HEK293 (cell line): ENCODE measurements at regions not wholly inside any gene's neighbourhood (a gene's known extent, or its start where the extent isn't known, plus 50 kb on each side); places are given as distances from the start of the nearest gene placed in this dataset.

ENCODE experiments used
- CTCF ChIA-PET: fragments of 350-600 bp; formaldehyde crosslinking; extraction: SDS; loops from one replicate; lab custom pipeline; 2021; ENCODE audit warnings: antibody characterized with exemption; lab: Yijun Ruan, JAX
- POLR2A ChIA-PET: fragments of 300-600 bp; formaldehyde crosslinking; extraction: SDS; loops from one replicate; lab custom pipeline; 2020; ENCODE audit warnings: antibody characterized with exemption, inconsistent platforms; lab: Yijun Ruan, JAX
- H3K27ac ChIP-seq: fragments of 200-500 bp; sonication (Bioruptor generic); 2 replicates; pipeline ENCODE4 v1.5.1; 2014; ENCODE audit warnings: low read depth, low read length, control low read depth, inconsistent platforms; ENCODE audit errors: extremely low read depth
- H3K36me3 ChIP-seq, 2 experiments: fragments of 200-500 bp in 1 of 2; sonication (Bioruptor generic) in 1 of 2; 1 replicate in 1 of 2; 2 replicates in 1 of 2; pipeline ENCODE4 v1.5.1; 2014 to 2017; ENCODE audit warnings: inconsistent platforms in 2 of 2, low read length in 2 of 2; ENCODE audit not compliant: control insufficient read depth in 2 of 2, insufficient read depth in 1 of 2
- H3K4me1 ChIP-seq: fragments of 200-500 bp; sonication (Bioruptor generic); 2 replicates; pipeline ENCODE4 v1.5.1; 2014; ENCODE audit warnings: mild to moderate bottlenecking, low read length, inconsistent platforms; ENCODE audit not compliant: control insufficient read depth, insufficient read depth
- H3K4me3 ChIP-seq: 2 replicates; pipeline ENCODE4 v1.5.1; 2011; ENCODE audit warnings: low read depth, mild to moderate bottlenecking, control low read depth, low read length, moderate library complexity
- H3K9me3 ChIP-seq: fragments of 200-500 bp; sonication (Bioruptor generic); 2 replicates; pipeline ENCODE4 v1.5.1; 2014; ENCODE audit warnings: low read depth, low read length, inconsistent platforms; ENCODE audit not compliant: control insufficient read depth, insufficient read depth
- ELK4 ChIP-seq: IDR thresholded peaks from 2 replicates; pipeline ENCODE4 v1.6.1; 2011; ENCODE audit warnings: mild to moderate bottlenecking, low read depth, low read length, borderline replicate concordance
- FEZF1 ChIP-seq: fragments of 450-650 bp; formaldehyde crosslinking; IDR thresholded peaks from 2 replicates; pipeline ENCODE4 v1.5.1; 2016; ENCODE audit warnings: missing biosample characterization, missing genetic modification characterization
- GFI1B ChIP-seq: fragments of 450-650 bp; formaldehyde crosslinking; IDR thresholded peaks from 2 replicates; pipeline ENCODE4 v1.5.1; 2016; ENCODE audit warnings: missing biosample characterization, missing genetic modification characterization
- OSR2 ChIP-seq: fragments of 450-650 bp; formaldehyde crosslinking; IDR thresholded peaks from 2 replicates; pipeline ENCODE4 v1.5.1; 2016; ENCODE audit warnings: missing biosample characterization, missing genetic modification characterization
- PRDM2 ChIP-seq: fragments of 450-650 bp; formaldehyde crosslinking; IDR thresholded peaks from 2 replicates; pipeline ENCODE4 v1.5.1; 2016; ENCODE audit warnings: missing biosample characterization, missing genetic modification characterization, borderline replicate concordance
- ZBTB1 ChIP-seq: fragments of 450-650 bp; formaldehyde crosslinking; IDR thresholded peaks from 2 replicates; pipeline ENCODE4 v1.5.1; 2016; ENCODE audit warnings: missing biosample characterization, missing genetic modification characterization
- ZNF202 ChIP-seq: fragments of 450-650 bp; formaldehyde crosslinking; IDR thresholded peaks from 2 replicates; pipeline ENCODE4 v1.5.1; 2016; ENCODE audit warnings: missing biosample characterization, missing genetic modification characterization, borderline replicate concordance
- ZNF221 ChIP-seq: fragments of 450-650 bp; formaldehyde crosslinking; IDR thresholded peaks from 2 replicates; pipeline ENCODE4 v1.5.1; 2017; ENCODE audit warnings: missing biosample characterization, missing genetic modification characterization, borderline replicate concordance
- ZNF223 ChIP-seq: fragments of 450-650 bp; formaldehyde crosslinking; IDR thresholded peaks from 2 replicates; pipeline ENCODE4 v1.5.1; 2016; ENCODE audit warnings: missing biosample characterization, missing genetic modification characterization
- ZNF341 ChIP-seq: fragments of 450-650 bp; formaldehyde crosslinking; IDR thresholded peaks from 2 replicates; pipeline ENCODE4; 2016; ENCODE audit warnings: low read depth, missing biosample characterization, missing genetic modification characterization
- ZNF366 ChIP-seq: fragments of 450-650 bp; formaldehyde crosslinking; conservative IDR thresholded peaks from 2 replicates; pipeline ENCODE4 v1.5.1; 2016; ENCODE audit warnings: missing biosample characterization, missing genetic modification characterization
- ZNF623 ChIP-seq: fragments of 450-650 bp; formaldehyde crosslinking; IDR thresholded peaks from 2 replicates; pipeline ENCODE4 v1.5.1; 2016; ENCODE audit warnings: missing biosample characterization, missing genetic modification characterization
- ZNF624 ChIP-seq: fragments of 450-650 bp; formaldehyde crosslinking; IDR thresholded peaks from 2 replicates; pipeline ENCODE4 v1.5.1; 2017; ENCODE audit warnings: missing biosample characterization, missing genetic modification characterization
- ZNF664 ChIP-seq: fragments of 450-650 bp; formaldehyde crosslinking; IDR thresholded peaks from 2 replicates; pipeline ENCODE4 v1.5.1; 2016; ENCODE audit warnings: missing biosample characterization, missing genetic modification characterization
- TF ChIP-seq, protein P1 (sequence below): fragments of 450-650 bp; formaldehyde crosslinking; IDR thresholded peaks from 2 replicates; pipeline ENCODE4 v1.5.1; 2016; ENCODE audit warnings: missing biosample characterization, missing genetic modification characterization
- TF ChIP-seq, protein P2 (sequence below): fragments of 450-650 bp; formaldehyde crosslinking; IDR thresholded peaks from 2 replicates; pipeline ENCODE4 v1.5.1; 2016; ENCODE audit warnings: missing biosample characterization, missing genetic modification characterization
- TF ChIP-seq, protein P3 (sequence below): fragments of 450-650 bp; formaldehyde crosslinking; IDR thresholded peaks from 2 replicates; pipeline ENCODE4 v1.5.0; 2017; ENCODE audit warnings: missing biosample characterization, missing genetic modification characterization, borderline replicate concordance
- TF ChIP-seq, protein P4 (sequence below): fragments of 450-650 bp; formaldehyde crosslinking; IDR thresholded peaks from 2 replicates; pipeline ENCODE4 v1.5.1; 2016; ENCODE audit warnings: missing biosample characterization, missing genetic modification characterization

DNA sequence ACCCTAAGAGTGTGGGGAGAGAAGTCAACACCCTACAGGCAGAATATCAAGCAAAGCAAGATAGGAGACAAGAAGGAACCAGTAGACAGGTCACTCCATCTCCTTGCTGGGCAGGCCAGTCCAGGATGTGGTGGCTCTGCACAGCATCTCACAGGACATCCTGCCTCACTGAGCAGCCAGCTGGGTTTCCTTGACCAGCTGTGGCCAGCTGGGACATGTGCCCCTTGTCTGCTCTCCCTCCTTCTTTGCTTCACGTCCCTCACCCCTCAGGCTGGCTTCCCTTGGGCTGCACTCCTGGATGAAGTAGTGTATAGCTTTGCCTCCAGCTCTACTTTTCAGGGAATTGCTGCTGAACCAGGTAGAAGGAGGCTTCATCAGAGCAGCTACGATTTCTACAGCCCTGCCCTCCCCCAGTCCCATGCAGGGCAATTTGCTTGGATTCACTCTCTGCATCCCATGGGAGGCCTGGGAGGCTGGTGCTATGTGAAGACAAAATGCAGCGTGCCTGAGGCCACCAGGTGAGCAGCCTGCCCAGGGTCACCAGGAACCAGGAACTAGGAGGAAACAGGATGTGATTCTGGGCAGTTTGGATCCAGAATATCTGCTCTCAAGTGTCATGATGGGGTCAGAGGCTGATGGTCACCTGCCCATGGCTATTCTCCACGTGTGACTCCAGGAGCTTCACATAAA, 110.0 kb upstream of the PMEPA1 start (continued):
- TF ChIP-seq ZNF341 (tag by site-specific recombination) = no peak
- TF ChIP-seq, protein P1, sequence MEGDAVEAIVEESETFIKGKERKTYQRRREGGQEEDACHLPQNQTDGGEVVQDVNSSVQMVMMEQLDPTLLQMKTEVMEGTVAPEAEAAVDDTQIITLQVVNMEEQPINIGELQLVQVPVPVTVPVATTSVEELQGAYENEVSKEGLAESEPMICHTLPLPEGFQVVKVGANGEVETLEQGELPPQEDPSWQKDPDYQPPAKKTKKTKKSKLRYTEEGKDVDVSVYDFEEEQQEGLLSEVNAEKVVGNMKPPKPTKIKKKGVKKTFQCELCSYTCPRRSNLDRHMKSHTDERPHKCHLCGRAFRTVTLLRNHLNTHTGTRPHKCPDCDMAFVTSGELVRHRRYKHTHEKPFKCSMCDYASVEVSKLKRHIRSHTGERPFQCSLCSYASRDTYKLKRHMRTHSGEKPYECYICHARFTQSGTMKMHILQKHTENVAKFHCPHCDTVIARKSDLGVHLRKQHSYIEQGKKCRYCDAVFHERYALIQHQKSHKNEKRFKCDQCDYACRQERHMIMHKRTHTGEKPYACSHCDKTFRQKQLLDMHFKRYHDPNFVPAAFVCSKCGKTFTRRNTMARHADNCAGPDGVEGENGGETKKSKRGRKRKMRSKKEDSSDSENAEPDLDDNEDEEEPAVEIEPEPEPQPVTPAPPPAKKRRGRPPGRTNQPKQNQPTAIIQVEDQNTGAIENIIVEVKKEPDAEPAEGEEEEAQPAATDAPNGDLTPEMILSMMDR (tag by site-specific recombination) = no peak
- TF ChIP-seq, protein P2, sequence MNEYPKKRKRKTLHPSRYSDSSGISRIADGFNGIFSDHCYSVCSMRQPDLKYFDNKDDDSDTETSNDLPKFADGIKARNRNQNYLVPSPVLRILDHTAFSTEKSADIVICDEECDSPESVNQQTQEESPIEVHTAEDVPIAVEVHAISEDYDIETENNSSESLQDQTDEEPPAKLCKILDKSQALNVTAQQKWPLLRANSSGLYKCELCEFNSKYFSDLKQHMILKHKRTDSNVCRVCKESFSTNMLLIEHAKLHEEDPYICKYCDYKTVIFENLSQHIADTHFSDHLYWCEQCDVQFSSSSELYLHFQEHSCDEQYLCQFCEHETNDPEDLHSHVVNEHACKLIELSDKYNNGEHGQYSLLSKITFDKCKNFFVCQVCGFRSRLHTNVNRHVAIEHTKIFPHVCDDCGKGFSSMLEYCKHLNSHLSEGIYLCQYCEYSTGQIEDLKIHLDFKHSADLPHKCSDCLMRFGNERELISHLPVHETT = no peak
- TF ChIP-seq FEZF1 (tag by site-specific recombination) = no peak
- no peak for TF ChIP-seq ELK4
- no peak for TF ChIP-seq ZNF366 (tag by site-specific recombination)
- no peak for TF ChIP-seq ZNF624 (tag by site-specific recombination)
- TF ChIP-seq ZNF623 = no peak

GRCh38 chr20:57819291-57819690, 109.5 kb upstream of the PMEPA1 start:
- Histone ChIP-seq H3K4me1 (no peaks in the 10 kb centered on the region), H3K9me3 (no peaks in the 10 kb centered on the region), H3K27ac (no peak overlapping the region), H3K4me3 (no peak overlapping the region), H3K36me3 (no peaks in the 10 kb centered on the region)
- ChIA-PET POLR2A (no interaction called here), CTCF (no interaction called here)
- TF ChIP-seq ZNF664 (tag by site-specific recombination) (no peak), OSR2 (tag by site-specific recombination) (no peak), ZBTB1 (tag by site-specific recombination) (no peak), ZNF223 (no peak), GFI1B (tag by site-specific recombination) (no peak), ZNF221 (no peak), ZNF202 (no peak), PRDM2 (tag by site-specific recombination) (no peak)
- TF ChIP-seq, protein P3, sequence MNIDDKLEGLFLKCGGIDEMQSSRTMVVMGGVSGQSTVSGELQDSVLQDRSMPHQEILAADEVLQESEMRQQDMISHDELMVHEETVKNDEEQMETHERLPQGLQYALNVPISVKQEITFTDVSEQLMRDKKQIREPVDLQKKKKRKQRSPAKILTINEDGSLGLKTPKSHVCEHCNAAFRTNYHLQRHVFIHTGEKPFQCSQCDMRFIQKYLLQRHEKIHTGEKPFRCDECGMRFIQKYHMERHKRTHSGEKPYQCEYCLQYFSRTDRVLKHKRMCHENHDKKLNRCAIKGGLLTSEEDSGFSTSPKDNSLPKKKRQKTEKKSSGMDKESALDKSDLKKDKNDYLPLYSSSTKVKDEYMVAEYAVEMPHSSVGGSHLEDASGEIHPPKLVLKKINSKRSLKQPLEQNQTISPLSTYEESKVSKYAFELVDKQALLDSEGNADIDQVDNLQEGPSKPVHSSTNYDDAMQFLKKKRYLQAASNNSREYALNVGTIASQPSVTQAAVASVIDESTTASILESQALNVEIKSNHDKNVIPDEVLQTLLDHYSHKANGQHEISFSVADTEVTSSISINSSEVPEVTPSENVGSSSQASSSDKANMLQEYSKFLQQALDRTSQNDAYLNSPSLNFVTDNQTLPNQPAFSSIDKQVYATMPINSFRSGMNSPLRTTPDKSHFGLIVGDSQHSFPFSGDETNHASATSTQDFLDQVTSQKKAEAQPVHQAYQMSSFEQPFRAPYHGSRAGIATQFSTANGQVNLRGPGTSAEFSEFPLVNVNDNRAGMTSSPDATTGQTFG (tag by site-specific recombination) = no peak
- TF ChIP-seq, protein P4, sequence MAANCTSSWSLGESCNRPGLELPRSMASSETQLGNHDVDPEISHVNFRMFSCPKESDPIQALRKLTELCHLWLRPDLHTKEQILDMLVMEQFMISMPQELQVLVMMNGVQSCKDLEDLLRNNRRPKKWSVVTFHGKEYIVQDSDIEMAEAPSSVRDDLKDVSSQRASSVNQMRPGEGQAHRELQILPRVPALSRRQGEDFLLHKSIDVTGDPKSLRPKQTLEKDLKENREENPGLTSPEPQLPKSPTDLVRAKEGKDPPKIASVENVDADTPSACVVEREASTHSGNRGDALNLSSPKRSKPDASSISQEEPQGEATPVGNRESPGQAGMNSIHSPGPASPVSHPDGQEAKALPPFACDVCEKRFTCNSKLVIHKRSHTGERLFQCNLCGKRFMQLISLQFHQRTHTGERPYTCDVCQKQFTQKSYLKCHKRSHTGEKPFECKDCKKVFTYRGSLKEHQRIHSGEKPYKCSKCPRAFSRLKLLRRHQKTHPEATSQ (tag by site-specific recombination) = no peak
